ENCODE measurements at regions not wholly inside any gene's neighbourhood (a gene's known extent, or its start where the extent isn't known, plus 50 kb on each side); places are given as distances from the start of the nearest gene placed in this dataset.

DNA sequence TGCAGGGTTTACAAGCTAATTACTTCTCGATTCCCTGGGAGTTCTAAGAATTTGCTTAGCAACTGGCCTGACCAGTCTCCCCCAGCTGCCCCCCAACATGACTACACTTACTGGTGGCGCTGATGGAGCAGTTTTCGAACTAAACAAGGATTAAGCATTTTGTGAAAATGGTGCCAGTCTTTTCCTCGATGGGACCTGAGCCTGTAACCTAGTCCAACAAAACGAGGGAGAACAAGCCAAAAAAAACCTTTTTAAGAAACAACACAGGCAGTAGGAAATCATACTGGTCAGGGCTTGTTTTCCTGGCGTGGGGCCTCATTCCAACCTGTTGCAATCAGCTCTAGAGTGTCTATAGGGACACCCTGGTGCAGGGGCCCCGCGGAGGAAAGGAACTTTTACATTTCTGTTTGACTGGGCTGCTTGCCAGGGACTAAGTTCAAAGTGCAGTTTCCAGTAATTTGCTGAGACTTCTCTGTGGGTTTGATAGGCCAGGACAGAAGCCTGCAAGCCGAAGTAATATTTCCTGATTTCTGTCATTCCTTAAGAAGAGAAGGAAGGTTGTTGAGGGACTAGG lies 158.7 kb downstream of the SPRY1 start:
- Mint-ChIP-seq H3K27ac (ENCODE audit: unreplicated experiment) (peak overlapping the region; percentile 95), H3K4me3 (ENCODE audit: unreplicated experiment) (no peak overlapping the region), H3K4me1 (ENCODE audit: low read depth, unreplicated experiment) (peaks cover 43% of the 10 kb centered on the region), H3K9me3 (ENCODE audit: unreplicated experiment) (no peaks in the 10 kb centered on the region), H3K36me3 (ENCODE audit: low read depth, unreplicated experiment) (peaks cover 2% of the 10 kb centered on the region), H3K27me3 (ENCODE audit: low read depth, unreplicated experiment) (no peaks in the 10 kb centered on the region)
- TF ChIP-seq EZH2 (IDR thresholded peaks at IDR 0.05; ENCODE audit: insufficient read depth, low read length), result no peak
- TF ChIP-seq, protein P1, sequence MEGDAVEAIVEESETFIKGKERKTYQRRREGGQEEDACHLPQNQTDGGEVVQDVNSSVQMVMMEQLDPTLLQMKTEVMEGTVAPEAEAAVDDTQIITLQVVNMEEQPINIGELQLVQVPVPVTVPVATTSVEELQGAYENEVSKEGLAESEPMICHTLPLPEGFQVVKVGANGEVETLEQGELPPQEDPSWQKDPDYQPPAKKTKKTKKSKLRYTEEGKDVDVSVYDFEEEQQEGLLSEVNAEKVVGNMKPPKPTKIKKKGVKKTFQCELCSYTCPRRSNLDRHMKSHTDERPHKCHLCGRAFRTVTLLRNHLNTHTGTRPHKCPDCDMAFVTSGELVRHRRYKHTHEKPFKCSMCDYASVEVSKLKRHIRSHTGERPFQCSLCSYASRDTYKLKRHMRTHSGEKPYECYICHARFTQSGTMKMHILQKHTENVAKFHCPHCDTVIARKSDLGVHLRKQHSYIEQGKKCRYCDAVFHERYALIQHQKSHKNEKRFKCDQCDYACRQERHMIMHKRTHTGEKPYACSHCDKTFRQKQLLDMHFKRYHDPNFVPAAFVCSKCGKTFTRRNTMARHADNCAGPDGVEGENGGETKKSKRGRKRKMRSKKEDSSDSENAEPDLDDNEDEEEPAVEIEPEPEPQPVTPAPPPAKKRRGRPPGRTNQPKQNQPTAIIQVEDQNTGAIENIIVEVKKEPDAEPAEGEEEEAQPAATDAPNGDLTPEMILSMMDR (IDR thresholded peaks at IDR 0.05; ENCODE audit: insufficient read depth, low read depth, low read length), result no peak
- Histone ChIP-seq H3K4me1 (ENCODE audit: insufficient read depth, low read length) (peaks cover 31% of the 10 kb centered on the region), H4K20me1 (ENCODE audit: insufficient read depth, low read length) (no peaks in the 10 kb centered on the region), H2AFZ (ENCODE audit: low read depth, low read length) (peak overlapping the region; percentile 42), H3K9me3 (ENCODE audit: insufficient read depth, low read depth, low read length) (no peaks in the 10 kb centered on the region), H3K4me3 (ENCODE audit: insufficient read depth, low read depth, low read length) (no peak overlapping the region), H3K9ac (ENCODE audit: low read length) (peak overlapping the region; percentile 48), H3K79me2 (ENCODE audit: insufficient read depth, low read length) (no peaks in the 10 kb centered on the region), H3K27ac (ENCODE audit: low read depth, low read length) (peak overlapping the region; percentile 23), H3K4me2 (ENCODE audit: low read length) (peak overlapping the region; percentile 75), H3K27me3 (ENCODE audit: insufficient read depth, low read length) (no peaks in the 10 kb centered on the region), H3K36me3 (ENCODE audit: insufficient read depth, low read length) (no peaks in the 10 kb centered on the region)
- FAIRE-seq (no peak), DNase-seq (ENCODE audit: low read depth) (peak; percentile 87)

DNA sequence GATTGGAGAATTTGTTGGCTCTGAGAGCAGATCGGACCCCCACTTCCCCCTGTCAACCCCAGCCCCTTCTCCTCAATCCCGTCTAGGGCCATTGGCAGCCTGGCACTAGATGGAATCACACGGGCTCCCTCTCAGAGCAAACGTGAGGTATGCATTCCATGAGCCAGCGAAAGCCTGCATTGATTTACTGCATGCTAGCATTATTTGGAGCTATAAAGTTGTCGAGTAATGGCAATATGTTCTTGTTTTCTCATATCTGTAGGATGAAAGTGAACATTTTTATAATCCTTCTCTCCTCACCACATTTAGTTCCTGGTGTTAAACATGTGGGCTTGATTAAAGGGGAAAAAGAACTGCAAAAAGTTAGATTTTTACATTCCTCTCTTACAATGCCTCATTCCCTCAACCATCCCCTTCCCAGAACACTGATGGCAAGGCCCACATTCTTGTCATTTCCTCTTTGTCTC lies 159.2 kb downstream of the SPRY1 start:
- Histone ChIP-seq H3K36me3 (ENCODE audit: insufficient read depth, low read length) (no peaks in the 10 kb centered on the region), H3K4me2 (ENCODE audit: low read length) (peak overlapping the region; percentile 75), H3K9ac (ENCODE audit: low read length) (peak overlapping the region; percentile 48), H3K4me1 (ENCODE audit: insufficient read depth, low read length) (peaks cover 33% of the 10 kb centered on the region), H2AFZ (ENCODE audit: low read depth, low read length) (peak overlapping the region; percentile 42), H3K9me3 (ENCODE audit: insufficient read depth, low read depth, low read length) (no peaks in the 10 kb centered on the region), H3K27me3 (ENCODE audit: insufficient read depth, low read length) (no peaks in the 10 kb centered on the region), H4K20me1 (ENCODE audit: insufficient read depth, low read length) (no peaks in the 10 kb centered on the region), H3K27ac (ENCODE audit: low read depth, low read length) (no peak overlapping the region), H3K79me2 (ENCODE audit: insufficient read depth, low read length) (no peaks in the 10 kb centered on the region), H3K4me3 (ENCODE audit: insufficient read depth, low read depth, low read length) (no peak overlapping the region)
- TF ChIP-seq, protein P1 (IDR thresholded peaks at IDR 0.05; ENCODE audit: insufficient read depth, low read depth, low read length), result no peak
- TF ChIP-seq EZH2 (IDR thresholded peaks at IDR 0.05; ENCODE audit: insufficient read depth, low read length), result no peak
- H3K27ac Mint-ChIP-seq (ENCODE audit: unreplicated experiment), result peak overlapping the region; percentile 95
- peak; percentile 20 for FAIRE-seq
- no peaks in the 10 kb centered on the region for H3K9me3 Mint-ChIP-seq (ENCODE audit: unreplicated experiment)
- no peaks in the 10 kb centered on the region for H3K27me3 Mint-ChIP-seq (ENCODE audit: low read depth, unreplicated experiment)
- H3K4me1 Mint-ChIP-seq (ENCODE audit: low read depth, unreplicated experiment), result peaks cover 47% of the 10 kb centered on the region
- peak overlapping the region; percentile 37 for H3K4me3 Mint-ChIP-seq (ENCODE audit: unreplicated experiment)
- H3K36me3 Mint-ChIP-seq (ENCODE audit: low read depth, unreplicated experiment), result peaks cover 2% of the 10 kb centered on the region
- peak; percentile 38 for DNase-seq (ENCODE audit: low read depth)

DNA sequence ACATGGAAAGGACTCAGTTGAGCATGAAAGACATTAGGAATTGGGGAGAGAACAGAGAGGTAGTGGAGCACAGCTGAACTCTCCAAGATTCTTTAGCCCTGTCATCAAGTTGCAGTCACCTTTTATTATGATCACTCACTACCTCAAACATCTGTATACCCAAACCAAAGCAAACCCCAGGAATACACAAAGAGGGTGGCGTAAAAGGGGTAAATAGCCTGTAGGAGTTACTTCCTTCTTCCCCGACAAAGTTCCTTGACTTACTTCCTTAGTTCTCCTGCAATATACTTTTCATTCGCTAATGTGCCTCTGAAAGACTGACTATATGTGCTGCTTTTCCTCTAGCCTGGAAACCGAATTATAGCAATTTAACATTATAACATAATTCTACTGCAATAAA lies 159.9 kb downstream of the SPRY1 start:
- Mint-ChIP-seq H3K27ac (ENCODE audit: unreplicated experiment) (peak overlapping the region; percentile 95), H3K9me3 (ENCODE audit: unreplicated experiment) (no peaks in the 10 kb centered on the region), H3K36me3 (ENCODE audit: low read depth, unreplicated experiment) (peaks cover 2% of the 10 kb centered on the region), H3K4me1 (ENCODE audit: low read depth, unreplicated experiment) (peaks cover 47% of the 10 kb centered on the region), H3K27me3 (ENCODE audit: low read depth, unreplicated experiment) (no peaks in the 10 kb centered on the region), H3K4me3 (ENCODE audit: unreplicated experiment) (no peak overlapping the region)
- Histone ChIP-seq H3K79me2 (ENCODE audit: insufficient read depth, low read length) (no peaks in the 10 kb centered on the region), H3K27me3 (ENCODE audit: insufficient read depth, low read length) (no peaks in the 10 kb centered on the region), H3K9ac (ENCODE audit: low read length) (no peak overlapping the region), H3K27ac (ENCODE audit: low read depth, low read length) (no peak overlapping the region), H3K4me2 (ENCODE audit: low read length) (peak overlapping the region; percentile 75), H3K4me3 (ENCODE audit: insufficient read depth, low read depth, low read length) (no peak overlapping the region), H4K20me1 (ENCODE audit: insufficient read depth, low read length) (no peaks in the 10 kb centered on the region), H3K9me3 (ENCODE audit: insufficient read depth, low read depth, low read length) (no peaks in the 10 kb centered on the region), H3K4me1 (ENCODE audit: insufficient read depth, low read length) (peaks cover 33% of the 10 kb centered on the region), H3K36me3 (ENCODE audit: insufficient read depth, low read length) (no peaks in the 10 kb centered on the region), H2AFZ (ENCODE audit: low read depth, low read length) (no peak overlapping the region)
- FAIRE-seq, result no peak
- no peak for TF ChIP-seq EZH2 (IDR thresholded peaks at IDR 0.05; ENCODE audit: insufficient read depth, low read length)
- TF ChIP-seq, protein P1 (IDR thresholded peaks at IDR 0.05; ENCODE audit: insufficient read depth, low read depth, low read length), result no peak
- DNase-seq (ENCODE audit: low read depth), result no peak
